ENCODE measurements at regions not wholly inside any gene's neighbourhood (a gene's known extent, or its start where the extent isn't known, plus 50 kb on each side); places are given as distances from the start of the nearest gene placed in this dataset.

DNA sequence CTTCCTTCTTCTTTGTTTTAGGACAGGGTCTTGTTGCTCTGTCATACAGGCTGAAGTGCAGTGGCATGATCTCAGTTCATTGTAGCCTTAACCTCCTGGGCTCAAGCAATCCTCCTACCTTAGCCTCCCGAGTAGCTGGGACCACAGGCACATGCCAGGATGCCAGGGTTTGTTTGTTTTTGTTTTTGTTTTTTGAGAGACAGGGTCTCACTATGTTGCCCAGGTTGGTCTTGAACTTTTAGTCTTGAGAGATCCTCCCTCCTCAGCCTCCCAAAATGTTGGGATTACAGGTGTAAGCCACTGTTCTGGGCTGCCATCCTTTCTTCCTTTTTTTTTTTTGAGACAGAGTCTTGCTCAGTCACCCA, 56.5 kb upstream of the SLC45A1 start:
- TF ChIP-seq EZH2phosphoT487 (IDR thresholded peaks at IDR 0.05; ENCODE audit: low read length) = no peak
- TF ChIP-seq EZH2 (optimal IDR thresholded peaks at IDR 0.05; ENCODE audit: low read depth, low read length) = no peak
- TF ChIP-seq, protein P1, sequence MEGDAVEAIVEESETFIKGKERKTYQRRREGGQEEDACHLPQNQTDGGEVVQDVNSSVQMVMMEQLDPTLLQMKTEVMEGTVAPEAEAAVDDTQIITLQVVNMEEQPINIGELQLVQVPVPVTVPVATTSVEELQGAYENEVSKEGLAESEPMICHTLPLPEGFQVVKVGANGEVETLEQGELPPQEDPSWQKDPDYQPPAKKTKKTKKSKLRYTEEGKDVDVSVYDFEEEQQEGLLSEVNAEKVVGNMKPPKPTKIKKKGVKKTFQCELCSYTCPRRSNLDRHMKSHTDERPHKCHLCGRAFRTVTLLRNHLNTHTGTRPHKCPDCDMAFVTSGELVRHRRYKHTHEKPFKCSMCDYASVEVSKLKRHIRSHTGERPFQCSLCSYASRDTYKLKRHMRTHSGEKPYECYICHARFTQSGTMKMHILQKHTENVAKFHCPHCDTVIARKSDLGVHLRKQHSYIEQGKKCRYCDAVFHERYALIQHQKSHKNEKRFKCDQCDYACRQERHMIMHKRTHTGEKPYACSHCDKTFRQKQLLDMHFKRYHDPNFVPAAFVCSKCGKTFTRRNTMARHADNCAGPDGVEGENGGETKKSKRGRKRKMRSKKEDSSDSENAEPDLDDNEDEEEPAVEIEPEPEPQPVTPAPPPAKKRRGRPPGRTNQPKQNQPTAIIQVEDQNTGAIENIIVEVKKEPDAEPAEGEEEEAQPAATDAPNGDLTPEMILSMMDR (IDR thresholded peaks at IDR 0.05; ENCODE audit: low read length) = no peak
- H3K27me3 ChIP-seq (replicated peaks; ENCODE audit: insufficient read depth, low read length) = peaks cover 64% of the 10 kb centered on the region
- H3K27ac ChIP-seq (ENCODE audit: low read length) = no peak overlapping the region

DNA sequence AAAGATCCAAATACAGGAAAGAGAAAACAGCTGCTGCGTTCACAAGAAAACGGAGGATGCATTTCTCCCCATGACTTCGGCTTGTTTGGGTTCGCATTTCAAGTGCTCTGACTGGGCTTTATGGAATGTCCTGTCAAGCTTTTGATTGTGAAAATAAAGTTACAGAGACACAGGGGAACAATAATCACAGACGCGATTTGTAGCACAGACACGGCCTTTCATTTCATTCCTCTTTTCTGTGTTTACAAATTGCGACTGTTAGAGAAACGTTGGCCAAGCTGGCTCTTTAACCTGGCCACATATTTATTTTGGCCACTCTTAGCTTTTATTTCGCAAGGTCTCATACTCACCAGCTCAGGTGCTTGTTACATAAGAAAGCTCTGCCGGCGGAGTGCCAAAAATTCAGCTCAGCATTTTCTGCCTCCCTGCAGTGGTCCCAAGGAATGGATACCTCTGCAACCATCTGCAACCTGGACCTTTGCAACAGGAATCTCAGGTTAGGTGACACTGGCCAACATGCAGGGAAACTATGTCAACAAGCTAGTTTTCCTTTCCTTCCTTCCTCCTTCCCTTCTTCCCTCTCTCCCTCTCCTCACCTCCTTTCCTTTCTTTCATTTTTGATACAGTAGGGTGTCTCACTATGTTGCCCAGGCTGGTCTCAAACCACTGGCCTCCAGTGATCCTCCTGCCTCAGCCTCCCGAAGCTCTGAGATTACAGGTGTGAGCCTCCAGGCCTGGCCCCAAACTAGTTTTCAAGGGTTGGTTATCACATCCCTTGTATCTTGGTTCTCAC, 58.2 kb upstream of the SLC45A1 start:
- H3K79me2 ChIP-seq (ENCODE audit: low read length) = no peaks in the 10 kb centered on the region
- H3K9ac ChIP-seq (ENCODE audit: low read length) = no peak overlapping the region
- H3K4me2 ChIP-seq (ENCODE audit: low read depth, low read length) = no peak overlapping the region
- H2AFZ ChIP-seq (ENCODE audit: low read length) = no peak overlapping the region
- H3K9me3 ChIP-seq (replicated peaks; ENCODE audit: insufficient read depth, low read length) = no peaks in the 10 kb centered on the region
- H3K4me3 ChIP-seq (ENCODE audit: low read length) = no peak overlapping the region
- no peaks in the 10 kb centered on the region for H3K9me2 ChIP-seq (replicated peaks; ENCODE audit: insufficient read depth, low read length)
- H3K4me1 ChIP-seq (ENCODE audit: low read length) = no peaks in the 10 kb centered on the region
- no peak overlapping the region for H3K27ac ChIP-seq (ENCODE audit: low read length)
- no peaks in the 10 kb centered on the region for H3K36me3 ChIP-seq (replicated peaks; ENCODE audit: insufficient read depth, low read length)
- no peak for DNase-seq
- H4K20me1 ChIP-seq (ENCODE audit: insufficient read depth, low read length) = no peaks in the 10 kb centered on the region
- TF ChIP-seq, protein P1 (IDR thresholded peaks at IDR 0.05; ENCODE audit: low read length) = no peak
- TF ChIP-seq EZH2phosphoT487 (IDR thresholded peaks at IDR 0.05; ENCODE audit: low read length) (no peak), EZH2 (optimal IDR thresholded peaks at IDR 0.05; ENCODE audit: low read depth, low read length) (no peak)
- H3K27me3 ChIP-seq (replicated peaks; ENCODE audit: insufficient read depth, low read length) = peaks cover 66% of the 10 kb centered on the region
- H3F3A ChIP-seq (ENCODE audit: insufficient read depth, low read length) = no peaks in the 10 kb centered on the region

More for the DNA sequence above, 56.5 kb upstream of the SLC45A1 start:
- DNase-seq = no peak
- Histone ChIP-seq H3K4me2 (ENCODE audit: low read depth, low read length) (no peak overlapping the region), H3K9me3 (replicated peaks; ENCODE audit: insufficient read depth, low read length) (no peaks in the 10 kb centered on the region), H3F3A (ENCODE audit: insufficient read depth, low read length) (no peaks in the 10 kb centered on the region), H3K4me1 (ENCODE audit: low read length) (no peaks in the 10 kb centered on the region), H3K9ac (ENCODE audit: low read length) (no peak overlapping the region), H4K20me1 (ENCODE audit: insufficient read depth, low read length) (no peaks in the 10 kb centered on the region), H2AFZ (ENCODE audit: low read length) (no peak overlapping the region), H3K4me3 (ENCODE audit: low read length) (no peak overlapping the region), H3K36me3 (replicated peaks; ENCODE audit: insufficient read depth, low read length) (no peaks in the 10 kb centered on the region), H3K79me2 (ENCODE audit: low read length) (no peaks in the 10 kb centered on the region), H3K9me2 (replicated peaks; ENCODE audit: insufficient read depth, low read length) (no peaks in the 10 kb centered on the region)

DNA sequence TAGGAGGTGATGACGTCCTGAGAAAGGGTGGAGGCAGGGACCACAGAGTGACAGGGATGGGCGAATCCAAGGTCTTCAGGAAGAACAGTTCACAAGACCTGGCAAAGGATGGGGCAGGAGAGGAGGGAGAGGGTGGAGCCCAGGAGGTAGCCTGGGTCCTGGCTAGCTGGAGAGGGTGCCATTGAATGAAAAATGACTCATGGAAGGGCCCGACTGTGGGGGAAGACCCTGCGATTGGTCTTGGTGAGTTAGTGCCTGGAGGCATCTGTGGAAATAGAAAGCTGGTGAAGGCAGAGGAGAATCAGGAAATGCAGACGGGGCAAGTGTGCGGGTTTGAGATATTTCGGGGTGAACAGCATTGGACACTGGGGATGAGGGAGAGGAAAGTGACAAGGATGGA, 60.3 kb upstream of the SLC45A1 start:
- Histone ChIP-seq H3K36me3 (replicated peaks; ENCODE audit: insufficient read depth, low read length) (no peaks in the 10 kb centered on the region), H3K9ac (ENCODE audit: low read length) (no peak overlapping the region), H3K27ac (ENCODE audit: low read length) (no peak overlapping the region), H3K9me3 (replicated peaks; ENCODE audit: insufficient read depth, low read length) (no peaks in the 10 kb centered on the region), H3K4me3 (ENCODE audit: low read length) (no peak overlapping the region), H4K20me1 (ENCODE audit: insufficient read depth, low read length) (no peaks in the 10 kb centered on the region), H3F3A (ENCODE audit: insufficient read depth, low read length) (no peaks in the 10 kb centered on the region), H3K4me1 (ENCODE audit: low read length) (no peaks in the 10 kb centered on the region), H3K79me2 (ENCODE audit: low read length) (no peaks in the 10 kb centered on the region), H2AFZ (ENCODE audit: low read length) (no peak overlapping the region), H3K4me2 (ENCODE audit: low read depth, low read length) (no peak overlapping the region), H3K27me3 (replicated peaks; ENCODE audit: insufficient read depth, low read length) (peaks cover 75% of the 10 kb centered on the region), H3K9me2 (replicated peaks; ENCODE audit: insufficient read depth, low read length) (no peaks in the 10 kb centered on the region)
- TF ChIP-seq, protein P1 (IDR thresholded peaks at IDR 0.05; ENCODE audit: low read length) = no peak
- TF ChIP-seq EZH2 (optimal IDR thresholded peaks at IDR 0.05; ENCODE audit: low read depth, low read length) = no peak
- no peak for TF ChIP-seq EZH2phosphoT487 (IDR thresholded peaks at IDR 0.05; ENCODE audit: low read length)
- no peak for DNase-seq
